NCI-H1694 (cell line): ENCODE measurements at regions not wholly inside any gene's neighbourhood (a gene's known extent, or its start where the extent isn't known, plus 50 kb on each side); places are given as distances from the start of the nearest gene placed in this dataset.

Experiments used
- DNase-seq: peaks from one replicate; lab custom pipeline; 2025; lab: John Stamatoyannopoulos, UW

DNA sequence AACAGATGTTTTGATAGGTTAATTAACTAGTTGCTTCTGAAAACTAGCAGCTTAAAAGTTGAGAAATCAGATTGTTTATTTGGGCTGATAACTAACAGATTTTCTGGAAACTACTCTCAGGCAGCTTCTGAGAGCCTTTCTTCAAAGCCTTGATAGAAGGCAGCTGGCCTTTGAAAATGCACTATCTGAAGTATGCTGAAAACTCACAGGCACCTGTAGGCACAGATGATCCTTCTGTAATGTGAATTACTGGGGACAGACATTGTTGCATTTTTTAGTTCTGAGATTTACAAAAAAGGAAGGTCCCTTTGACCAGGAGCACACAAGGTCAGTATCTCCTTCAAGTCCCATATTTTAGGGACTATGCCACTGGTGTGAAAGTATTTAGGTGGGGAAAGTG is 460.8 kb upstream of the CNTN5 start:
- no peak for DNase-seq

DNA sequence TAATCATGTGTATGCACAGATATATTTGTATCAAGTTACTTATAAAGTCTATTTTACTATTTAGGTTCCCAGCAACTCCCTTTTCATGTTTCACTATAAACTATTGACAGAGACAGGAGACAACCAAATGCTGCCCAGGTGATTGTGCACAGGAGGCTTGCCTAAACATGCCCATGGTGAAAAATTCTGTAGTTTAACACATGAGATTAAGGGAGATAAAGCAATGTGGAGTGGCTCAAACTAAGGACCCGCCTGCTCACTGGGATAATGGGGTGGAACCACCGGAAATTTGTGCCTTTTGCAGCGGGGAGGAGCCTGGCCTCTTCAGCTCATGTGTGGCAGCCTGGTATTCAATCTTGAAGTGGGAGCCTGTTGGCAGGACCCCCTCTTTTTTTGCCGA is 459.5 kb upstream of the CNTN5 start:
- DNase-seq = no peak

DNA sequence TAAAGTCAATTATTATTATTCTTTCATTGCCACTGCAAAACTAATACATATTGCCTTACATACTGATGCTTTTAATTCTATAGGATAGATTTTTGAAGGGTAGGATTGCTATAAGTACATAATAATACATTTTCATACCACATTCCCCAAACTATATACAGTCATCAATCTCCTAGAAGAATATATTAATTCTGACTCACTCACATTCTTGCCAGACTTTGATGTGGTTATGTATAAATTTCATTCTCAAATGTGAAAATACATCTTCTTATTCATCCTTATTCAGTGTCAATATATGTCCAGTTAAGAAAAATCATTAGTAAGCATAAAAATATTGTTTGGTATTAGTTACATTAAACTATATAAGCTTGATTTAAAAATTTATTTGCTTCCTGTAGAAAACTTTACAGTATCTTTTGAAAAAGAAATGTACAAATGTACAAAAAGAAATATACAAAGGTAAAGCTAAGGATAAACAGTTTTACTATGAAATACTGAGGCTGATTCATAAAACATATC is 458.8 kb upstream of the CNTN5 start:
- no peak for DNase-seq

DNA sequence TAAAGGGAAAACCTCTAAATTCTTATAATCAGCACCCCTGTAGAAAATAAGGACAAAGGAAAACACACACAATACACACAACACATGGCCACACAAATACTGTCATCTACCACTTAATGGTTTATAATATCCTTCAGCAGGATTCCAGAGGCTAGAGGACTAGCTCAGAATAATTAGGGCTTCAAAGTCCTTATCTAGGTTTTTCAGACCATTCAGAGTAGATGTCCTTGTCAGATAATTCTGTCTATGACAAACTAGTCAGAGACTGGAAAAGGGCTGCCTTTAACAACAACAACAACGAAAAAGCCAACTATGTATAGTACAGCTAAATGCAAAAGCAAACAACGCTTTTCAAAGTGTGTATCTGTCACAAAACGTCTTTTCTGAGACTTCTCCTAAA is 456.5 kb upstream of the CNTN5 start:
- DNase-seq = no peak

DNA sequence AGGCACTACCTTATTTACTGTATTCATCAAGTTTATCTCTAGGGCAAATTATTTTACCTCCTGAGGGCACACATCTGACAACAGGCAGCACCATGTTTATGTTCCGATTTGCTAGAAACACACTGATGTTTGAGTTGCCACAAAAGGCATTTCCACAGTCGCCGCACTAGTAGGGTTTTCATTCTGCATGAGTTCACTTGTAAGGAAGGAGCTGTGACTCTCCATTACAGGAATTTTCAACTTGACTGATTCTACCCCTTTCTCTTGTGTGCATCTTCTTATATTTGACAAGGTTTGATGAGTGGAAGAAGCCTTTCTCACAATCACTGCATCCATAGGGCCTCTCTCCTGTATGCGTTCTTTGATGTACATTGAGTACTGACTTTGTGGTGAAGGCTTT is 455.9 kb upstream of the CNTN5 start:
- no peak for DNase-seq

DNA sequence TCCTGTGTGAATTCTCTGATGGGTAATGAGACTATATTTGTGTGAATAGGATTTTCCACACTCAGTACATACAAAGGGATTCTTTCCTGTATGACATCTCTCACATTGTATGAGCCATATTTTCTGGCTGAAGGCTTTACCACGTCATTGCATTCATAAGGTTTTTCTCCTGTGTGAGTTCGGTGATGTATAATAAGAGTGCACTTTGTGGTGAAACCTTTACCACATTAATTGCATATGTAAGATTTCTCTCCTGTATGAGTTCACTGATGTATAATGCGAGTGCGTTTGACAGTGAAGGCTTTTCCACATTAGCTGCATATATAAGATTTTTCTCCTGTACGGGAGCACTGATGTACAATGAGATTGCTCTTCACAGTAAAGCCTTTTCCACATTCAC is 455.4 kb upstream of the CNTN5 start:
- no peak for DNase-seq

DNA sequence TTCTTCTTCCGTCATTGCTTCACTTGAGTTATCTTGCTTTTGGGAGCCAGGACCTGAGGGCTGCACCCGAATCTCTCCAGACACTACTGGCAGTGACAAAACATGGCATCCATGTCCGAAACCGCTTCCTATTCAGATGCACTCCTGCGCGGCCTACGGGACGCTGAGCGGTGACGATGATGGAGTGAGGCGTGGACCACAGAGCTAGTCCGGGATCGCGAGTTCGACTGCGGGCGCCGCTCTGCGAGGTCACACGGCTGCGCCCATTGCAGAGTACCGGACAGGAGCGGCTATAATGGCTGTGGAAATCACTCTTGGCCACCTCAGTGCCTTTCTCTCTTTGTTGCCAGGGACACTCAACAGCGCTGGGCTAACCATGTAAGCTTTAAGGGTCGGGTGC is 453.8 kb upstream of the CNTN5 start:
- no peak for DNase-seq

DNA sequence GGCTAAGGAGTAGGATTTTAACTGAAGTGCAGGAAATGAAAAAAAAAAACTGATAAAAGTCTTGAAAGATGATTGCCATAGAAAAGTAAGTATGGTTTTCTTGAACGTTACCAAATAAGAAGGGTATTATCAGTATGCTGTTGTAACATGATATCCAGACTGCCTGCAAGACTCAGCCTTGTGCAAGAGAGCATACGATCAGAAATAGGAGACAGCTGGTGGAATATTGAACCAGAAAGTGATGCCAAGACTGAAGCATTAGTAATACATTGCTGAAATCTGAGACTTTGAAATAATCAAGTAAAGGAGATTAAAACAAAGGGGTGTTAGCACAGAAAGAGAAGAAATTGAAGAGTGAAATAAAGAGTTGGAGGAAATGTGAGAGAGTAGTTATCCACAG is 452.7 kb upstream of the CNTN5 start:
- DNase-seq = peak; percentile 8

DNA sequence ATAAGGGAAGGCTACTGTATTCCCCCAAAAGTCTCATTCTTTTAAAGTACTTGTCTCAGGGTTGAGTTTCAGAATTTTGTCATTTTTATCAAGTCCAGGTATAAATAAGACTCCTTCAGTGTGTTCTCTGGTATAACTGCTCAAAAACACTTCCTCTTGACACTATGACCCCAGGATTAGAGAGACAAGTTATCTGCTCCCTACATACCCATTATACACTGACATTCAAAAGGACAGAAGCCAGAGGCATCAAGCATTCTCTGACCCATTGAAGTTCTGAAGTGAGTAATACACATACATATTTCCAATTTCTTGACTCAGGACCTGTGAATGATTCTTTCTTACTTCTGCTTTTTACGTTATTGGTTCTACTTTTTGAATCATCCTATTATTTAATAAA is 447.8 kb upstream of the CNTN5 start:
- no peak for DNase-seq

DNA sequence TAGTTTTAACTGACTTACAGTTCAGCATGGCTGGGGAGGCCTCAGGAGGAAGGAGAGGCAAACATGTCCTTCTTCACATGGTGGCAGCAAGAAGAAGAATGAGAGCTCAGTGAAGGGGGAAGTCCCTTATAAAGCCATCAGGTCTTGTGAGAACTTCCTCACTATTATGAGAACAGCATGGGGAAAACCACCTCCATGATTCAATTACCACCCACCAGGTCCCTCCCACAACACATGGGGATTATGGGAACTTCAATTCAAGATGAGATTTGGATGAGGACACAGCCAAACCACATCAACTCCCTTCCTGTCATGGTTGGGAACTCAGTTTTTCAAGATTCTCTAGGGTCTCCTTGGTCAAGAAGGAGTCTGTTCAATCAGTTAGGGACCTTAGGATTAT is 432.9 kb upstream of the CNTN5 start:
- DNase-seq = no peak

DNA sequence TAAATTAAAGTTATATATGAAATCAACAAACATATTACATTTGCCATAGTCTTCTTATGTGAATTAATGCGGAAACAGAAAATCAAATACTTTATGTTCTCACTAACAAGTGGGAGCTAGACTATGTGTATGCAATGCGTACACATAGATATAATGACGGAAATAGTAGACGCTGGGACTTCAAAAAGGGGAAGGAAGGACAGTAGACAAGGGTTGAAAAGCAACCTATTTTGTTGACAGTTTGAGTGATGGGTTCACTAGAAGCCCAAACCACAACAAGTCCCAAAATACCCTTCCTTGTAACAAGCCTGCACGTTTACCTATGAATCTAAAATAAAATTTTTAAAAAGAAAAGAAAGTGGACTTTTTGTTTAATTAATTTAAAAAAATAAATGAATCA is 430.8 kb upstream of the CNTN5 start:
- DNase-seq = no peak

DNA sequence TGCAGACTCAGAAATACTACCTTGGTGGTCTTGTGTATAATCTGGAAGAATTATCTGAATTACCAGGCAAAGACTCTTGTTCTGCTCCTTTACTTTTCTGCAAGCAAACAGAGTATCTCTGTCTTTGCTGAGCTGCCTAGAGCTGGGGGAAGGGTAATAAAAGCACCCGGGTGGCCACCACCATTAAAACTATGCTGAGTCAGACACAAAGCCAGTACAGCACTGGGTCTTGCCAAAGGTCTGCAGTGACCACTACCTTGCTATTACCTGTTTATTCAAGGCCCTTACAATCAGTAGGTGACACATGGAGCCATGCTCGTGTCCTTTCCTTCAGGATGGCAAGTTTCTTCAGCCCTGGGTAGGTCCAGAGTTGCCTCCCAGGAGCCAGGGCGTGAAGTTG is 420.6 kb upstream of the CNTN5 start:
- no peak for DNase-seq

DNA sequence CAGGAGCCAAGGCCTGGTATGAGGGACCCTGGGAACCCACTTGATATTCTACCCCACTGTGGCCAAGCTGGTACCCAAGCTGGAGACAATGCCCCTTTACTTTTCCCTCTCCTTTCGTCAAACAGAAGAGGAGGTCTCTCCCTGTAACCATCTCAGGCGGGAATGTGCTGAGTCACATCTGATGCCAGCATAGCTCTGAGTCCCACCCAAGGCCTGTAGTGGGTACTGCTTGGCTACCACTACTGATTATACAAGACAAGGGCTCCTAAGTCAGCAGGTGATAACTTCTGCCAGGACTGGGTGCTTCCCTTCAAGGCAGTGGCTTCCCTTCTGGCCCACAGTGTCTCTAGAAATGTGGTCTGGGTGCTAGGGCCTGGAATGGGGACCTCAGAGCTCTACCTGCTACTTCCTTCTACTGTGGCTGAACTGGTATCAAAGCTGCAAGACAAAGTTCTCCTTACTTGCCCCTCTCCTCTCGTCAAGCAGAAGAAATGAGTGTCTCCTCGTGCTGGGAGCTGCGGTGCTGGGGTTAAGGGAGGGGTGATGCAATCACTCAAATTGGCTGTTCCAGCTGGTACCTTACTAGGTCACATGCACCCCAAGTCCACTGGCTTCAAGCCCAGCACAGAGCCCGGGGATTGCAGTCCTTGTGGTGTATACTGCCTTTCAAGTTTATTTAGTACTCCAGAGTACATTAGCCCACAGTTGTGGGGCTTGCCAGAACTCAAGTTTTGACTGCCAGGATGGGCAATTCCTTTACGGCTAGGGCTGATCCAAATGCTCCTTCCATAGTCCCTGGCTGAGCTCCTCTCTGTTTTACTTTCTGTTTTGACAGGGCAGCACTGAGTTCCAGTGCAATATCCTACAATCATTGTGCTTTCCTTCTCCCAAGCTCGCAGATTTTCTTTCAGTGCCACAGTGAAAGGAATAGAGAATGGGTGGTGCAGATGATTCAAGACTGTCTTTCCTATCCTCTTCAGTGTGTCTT is 419.7 kb upstream of the CNTN5 start:
- no peak for DNase-seq

DNA sequence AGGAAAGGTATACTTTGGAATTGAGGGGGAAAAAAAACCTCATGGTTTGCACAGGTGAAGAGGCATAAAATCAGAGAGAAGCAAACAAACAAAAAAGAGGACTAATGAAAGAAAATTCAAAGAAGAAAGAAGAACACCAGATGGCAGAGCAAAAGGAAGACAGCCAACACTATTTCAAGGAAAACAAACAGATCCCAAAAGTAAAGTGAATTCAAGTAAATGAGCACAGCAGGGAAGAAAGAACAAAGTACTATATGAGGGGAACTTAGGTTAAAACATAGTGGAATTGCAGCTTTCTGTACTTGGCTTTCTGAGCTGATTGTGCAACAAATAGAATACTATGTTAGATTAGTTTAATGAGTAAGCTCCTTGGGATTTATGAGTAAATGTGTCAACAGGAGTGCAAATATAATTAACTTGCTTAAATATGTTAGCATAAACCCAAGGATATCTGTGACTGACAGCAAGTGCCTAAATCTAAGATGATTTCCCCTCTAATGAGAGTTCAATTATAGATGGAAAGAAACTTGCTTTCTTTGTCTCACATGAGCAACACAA is 404.6 kb upstream of the CNTN5 start:
- DNase-seq = no peak

DNA sequence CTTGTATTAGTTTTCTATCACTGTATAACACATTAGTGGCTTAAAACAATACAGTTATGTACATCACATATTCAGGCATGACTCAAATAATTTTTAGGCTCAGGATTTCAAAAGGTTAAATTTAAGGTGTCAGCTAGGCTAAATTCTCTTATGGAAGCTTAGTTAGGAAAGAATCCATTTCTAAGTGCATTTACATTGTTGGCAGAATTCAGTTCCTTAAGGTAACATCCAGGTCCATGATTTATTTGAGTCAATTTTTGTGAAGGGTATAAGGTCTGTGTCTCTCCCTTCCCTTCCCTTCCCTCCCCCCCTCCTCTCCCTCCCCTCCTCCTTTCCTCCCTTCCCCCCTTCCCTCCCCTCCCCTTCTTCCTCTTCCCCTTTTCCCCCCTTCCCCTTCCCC is 399.0 kb upstream of the CNTN5 start:
- no peak for DNase-seq

DNA sequence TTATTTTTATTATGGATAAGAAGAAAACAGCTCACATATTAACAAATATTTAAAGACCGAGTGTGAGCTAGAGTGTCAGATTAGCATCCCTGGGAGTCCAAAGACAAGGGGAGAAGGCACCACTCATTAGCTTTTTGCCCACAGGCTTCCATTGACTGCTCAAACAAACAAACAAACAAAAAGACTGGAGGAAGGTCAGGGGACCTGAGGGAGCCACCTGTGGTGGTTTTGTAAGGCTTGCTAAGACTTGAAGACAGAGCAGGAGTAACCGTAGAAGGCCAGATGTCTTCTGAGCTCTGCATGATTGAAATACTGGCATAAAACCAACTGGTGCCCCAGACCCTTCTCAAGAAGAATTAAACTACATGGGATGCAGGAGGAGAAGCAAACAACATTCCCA is 395.2 kb upstream of the CNTN5 start:
- no peak for DNase-seq

DNA sequence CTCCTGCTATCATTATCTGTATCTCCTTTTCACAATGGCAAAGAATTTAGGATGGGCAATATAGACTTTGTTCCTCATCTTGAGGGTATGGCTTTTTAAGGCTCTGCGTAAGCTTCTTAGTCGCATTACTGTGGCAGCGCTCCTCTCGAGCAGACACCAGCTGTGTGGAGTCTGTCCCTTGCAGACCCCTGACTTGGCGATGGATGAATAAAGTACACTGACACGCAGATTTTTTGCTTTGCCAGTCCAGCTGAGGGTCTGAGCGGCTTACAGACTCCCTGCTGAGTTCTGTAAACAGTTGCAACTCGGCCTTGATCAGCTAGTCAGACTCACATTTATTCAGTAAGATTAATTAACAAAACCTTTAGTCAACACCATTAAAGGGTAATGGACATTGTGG is 390.0 kb upstream of the CNTN5 start:
- no peak for DNase-seq

DNA sequence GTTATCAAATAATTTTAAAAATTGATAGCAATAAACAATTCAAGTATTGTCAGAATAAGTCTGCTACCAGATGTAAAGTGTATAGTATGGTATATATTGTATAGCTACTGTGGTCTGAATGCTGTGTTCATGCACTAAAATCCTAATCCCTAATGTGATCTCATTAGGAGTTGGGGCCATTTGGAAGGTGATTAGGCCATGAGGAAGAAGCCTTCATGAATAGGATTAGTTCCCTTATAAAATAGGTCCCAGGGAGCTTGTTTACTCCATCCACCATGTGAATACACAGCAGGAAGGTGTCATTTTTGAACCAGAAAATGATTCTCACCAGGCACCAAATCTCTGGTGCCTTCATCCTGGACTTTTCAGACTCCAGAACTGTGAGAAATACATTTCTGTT is 363.0 kb upstream of the CNTN5 start:
- no peak for DNase-seq

DNA sequence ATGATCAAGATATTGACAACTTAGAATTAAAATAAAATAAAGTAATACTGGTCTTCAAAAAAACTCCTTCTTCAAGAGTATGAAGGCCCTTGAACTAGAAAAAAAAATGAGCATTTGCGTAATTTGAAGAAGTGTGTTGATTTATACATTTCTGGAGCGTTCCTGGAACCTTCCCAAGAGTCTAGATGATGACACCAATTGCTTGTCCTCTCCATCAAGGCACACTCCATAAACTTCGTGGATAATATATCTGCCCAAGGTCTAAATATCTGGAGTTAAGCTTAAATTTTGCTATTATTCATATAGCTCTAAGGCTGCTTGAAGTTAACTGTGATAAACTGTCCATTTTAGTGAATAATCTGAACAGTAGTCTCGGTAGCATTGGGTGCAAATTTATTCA is 361.3 kb upstream of the CNTN5 start:
- no peak for DNase-seq

DNA sequence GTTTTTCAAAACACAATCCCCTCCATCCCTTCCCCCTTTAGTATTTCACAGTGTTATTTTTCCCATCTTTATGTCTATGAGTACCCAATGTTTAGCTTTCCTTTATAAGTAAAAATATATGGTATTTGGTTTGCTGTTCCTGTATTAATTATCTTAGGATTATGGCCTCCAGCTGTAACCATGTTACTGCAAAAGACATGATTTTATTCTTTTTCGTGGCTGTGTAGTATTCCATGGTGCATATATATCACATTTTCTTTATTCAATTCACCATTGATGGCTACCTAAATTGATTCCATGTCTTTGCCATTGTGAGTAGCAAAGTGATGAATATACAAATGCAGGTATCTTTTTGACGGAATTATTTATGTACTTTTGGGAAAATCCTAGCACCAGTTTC is 346.4 kb upstream of the CNTN5 start:
- no peak for DNase-seq

DNA sequence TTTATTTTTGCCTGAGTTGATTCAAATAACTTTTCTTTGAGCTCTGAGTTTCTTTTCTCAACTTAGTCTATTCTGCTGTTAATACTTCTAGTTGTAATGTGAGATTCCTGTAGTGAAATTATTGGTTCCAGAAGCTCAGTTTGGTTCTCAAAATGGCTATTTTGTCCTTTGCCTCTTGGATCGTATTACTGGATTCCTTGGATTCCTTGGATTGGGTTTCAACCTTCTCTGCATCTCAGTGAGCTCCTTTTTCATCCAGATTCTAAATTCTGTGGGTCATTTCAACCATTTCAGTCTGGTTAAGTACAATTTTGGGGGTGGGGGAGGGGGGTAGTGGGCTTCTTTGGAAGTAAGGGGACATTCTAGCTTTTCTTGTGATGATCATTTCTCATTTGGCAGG is 341.1 kb upstream of the CNTN5 start:
- DNase-seq = no peak

DNA sequence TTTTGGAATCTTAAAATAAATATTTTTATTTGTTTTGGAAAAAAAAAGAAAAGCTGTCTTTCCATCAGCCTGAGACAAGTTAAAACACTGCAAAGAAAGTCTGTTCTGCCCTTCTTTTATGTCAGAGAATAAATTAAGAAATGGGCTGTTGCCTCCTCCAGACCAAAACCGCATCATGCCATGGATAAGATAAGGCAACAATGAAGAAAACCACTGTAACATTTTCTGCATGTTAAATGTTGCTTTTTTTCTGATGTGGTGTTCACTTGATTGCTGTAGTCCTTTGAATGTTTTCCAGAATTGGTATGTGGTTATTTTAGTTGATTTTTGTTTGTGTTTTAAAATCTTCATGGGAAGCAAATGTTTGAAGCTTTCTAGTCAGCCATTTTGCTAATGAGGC is 319.2 kb upstream of the CNTN5 start:
- no peak for DNase-seq

DNA sequence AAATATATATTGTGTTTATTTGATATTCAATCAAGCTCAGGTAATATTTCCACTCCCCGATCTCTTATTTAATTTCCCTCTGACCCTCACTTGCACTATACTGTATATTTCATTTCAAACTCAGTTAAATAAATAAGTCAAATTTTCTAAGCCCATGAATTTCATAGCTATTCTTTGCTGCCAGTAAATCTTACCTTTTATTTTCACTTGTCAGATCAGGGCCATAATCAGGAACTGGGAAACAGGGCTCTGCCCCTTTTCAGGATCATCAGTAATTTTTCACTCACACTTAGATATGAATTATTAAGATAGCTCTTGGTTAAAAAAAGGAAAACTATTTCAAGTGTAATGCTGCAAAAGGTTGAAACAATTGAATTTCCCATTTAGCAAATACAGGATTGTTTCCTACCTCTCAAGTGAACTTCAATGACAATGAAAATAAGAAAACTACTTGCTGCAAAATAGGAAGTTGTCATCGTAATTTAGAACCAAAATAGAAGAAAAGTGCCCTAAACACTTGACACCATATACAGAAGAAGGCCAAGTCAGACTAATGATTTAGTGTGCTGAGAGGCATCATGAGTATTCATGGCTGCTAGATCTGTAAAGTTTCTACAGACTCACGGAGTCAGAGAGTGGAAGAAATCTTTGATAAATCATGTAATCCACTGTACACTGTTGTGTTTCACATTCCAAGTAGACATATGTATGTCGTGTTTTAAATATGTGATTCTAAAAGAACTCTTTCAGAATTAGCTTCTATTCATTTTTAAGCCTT is 316.8 kb upstream of the CNTN5 start:
- DNase-seq = no peak
